AG04450 (cell line): ENCODE measurements at regions not wholly inside any gene's neighbourhood (a gene's known extent, or its start where the extent isn't known, plus 50 kb on each side); places are given as distances from the start of the nearest gene placed in this dataset.

Experiments used
- CTCF ChIA-PET: fragments of 300-600, 350-600 bp; formaldehyde crosslinking; extraction: SDS; loops from one replicate; lab custom pipeline; 2022; ENCODE audit warnings: antibody characterized with exemption, inconsistent platforms; lab: Charles Lee
- POLR2A ChIA-PET: fragments of 350-600 bp; formaldehyde crosslinking; extraction: SDS; loops from one replicate; lab custom pipeline; 2021; ENCODE audit warnings: antibody characterized with exemption, inconsistent platforms; lab: Yijun Ruan, JAX
- DNase-seq: peaks from one replicate; pipeline ENCODE4 v3.0.0-alpha.2; 2011; ENCODE audit warnings: low read depth, low spot score
- H3K27ac ChIP-seq: one replicate; pipeline ENCODE4 v1.5.1; 2012; ENCODE audit warnings: low read depth, low read length, control low read depth
- H3K27me3 ChIP-seq: one replicate; pipeline ENCODE4 v1.6.0; 2012; ENCODE audit warnings: low read length; ENCODE audit not compliant: control insufficient read depth, insufficient read depth
- H3K4me3 ChIP-seq: 2 replicates; pipeline ENCODE4 v1.5.1; 2011; ENCODE audit warnings: mild to moderate bottlenecking, low read depth, low read length, control low read depth
- H3K9me3 ChIP-seq: 2 replicates; pipeline ENCODE4 v1.5.1; 2012; ENCODE audit warnings: low read length; ENCODE audit not compliant: control insufficient read depth, insufficient read depth
- CTCF ChIP-seq: IDR thresholded peaks from 2 replicates; pipeline ENCODE4 v1.5.1; 2011; ENCODE audit warnings: low read depth, low read length, control low read depth, inconsistent platforms

- DNase-seq: no peak
- no peak overlapping the region for H3K27ac ChIP-seq
- no peak overlapping the region for H3K4me3 ChIP-seq
- H3K27me3 ChIP-seq: no peaks in the 10 kb centered on the region
- POLR2A ChIA-PET: no interaction called here
- no peak for TF ChIP-seq CTCF
- H3K9me3 ChIP-seq: no peaks in the 10 kb centered on the region
- CTCF ChIA-PET: no interaction called here
These were observed 189.2 kb upstream of the CLNK start for GRCh38 chr4:10873809-10874208.

- TF ChIP-seq CTCF: no peak
- Histone ChIP-seq H3K4me3 (no peak overlapping the region), H3K27me3 (no peaks in the 10 kb centered on the region), H3K27ac (no peak overlapping the region), H3K9me3 (no peaks in the 10 kb centered on the region)
- ChIA-PET CTCF (no interaction called here), POLR2A (no interaction called here)
- no peak for DNase-seq
These were observed 188.4 kb upstream of the CLNK start for GRCh38 chr4:10872833-10873517.

GRCh38 chr4:10866666-10867065, 182.1 kb upstream of the CLNK start:
- DNase-seq: no peak
- no peak for TF ChIP-seq CTCF
- Histone ChIP-seq H3K4me3 (no peak overlapping the region), H3K27ac (no peak overlapping the region), H3K9me3 (no peaks in the 10 kb centered on the region), H3K27me3 (no peaks in the 10 kb centered on the region)
- ChIA-PET CTCF (no interaction called here), POLR2A (no interaction called here)

GRCh38 chr4:10861036-10861435, 176.5 kb upstream of the CLNK start:
- no peak for TF ChIP-seq CTCF
- CTCF ChIA-PET: no interaction called here
- Histone ChIP-seq H3K27me3 (no peaks in the 10 kb centered on the region), H3K9me3 (no peaks in the 10 kb centered on the region), H3K4me3 (no peak overlapping the region), H3K27ac (no peak overlapping the region)
- POLR2A ChIA-PET: no interaction called here
- DNase-seq: no peak

- no peak for DNase-seq
- H3K9me3 ChIP-seq: no peaks in the 10 kb centered on the region
- H3K27ac ChIP-seq: no peak overlapping the region
- CTCF ChIA-PET: no interaction called here
- no peak overlapping the region for H3K4me3 ChIP-seq
- POLR2A ChIA-PET: no interaction called here
- no peak for TF ChIP-seq CTCF
- no peaks in the 10 kb centered on the region for H3K27me3 ChIP-seq
These were observed 171.8 kb upstream of the CLNK start for GRCh38 chr4:10856271-10856782.
